ENCODE measurements at regions not wholly inside any gene's neighbourhood (a gene's known extent, or its start where the extent isn't known, plus 50 kb on each side); places are given as distances from the start of the nearest gene placed in this dataset.

DNA sequence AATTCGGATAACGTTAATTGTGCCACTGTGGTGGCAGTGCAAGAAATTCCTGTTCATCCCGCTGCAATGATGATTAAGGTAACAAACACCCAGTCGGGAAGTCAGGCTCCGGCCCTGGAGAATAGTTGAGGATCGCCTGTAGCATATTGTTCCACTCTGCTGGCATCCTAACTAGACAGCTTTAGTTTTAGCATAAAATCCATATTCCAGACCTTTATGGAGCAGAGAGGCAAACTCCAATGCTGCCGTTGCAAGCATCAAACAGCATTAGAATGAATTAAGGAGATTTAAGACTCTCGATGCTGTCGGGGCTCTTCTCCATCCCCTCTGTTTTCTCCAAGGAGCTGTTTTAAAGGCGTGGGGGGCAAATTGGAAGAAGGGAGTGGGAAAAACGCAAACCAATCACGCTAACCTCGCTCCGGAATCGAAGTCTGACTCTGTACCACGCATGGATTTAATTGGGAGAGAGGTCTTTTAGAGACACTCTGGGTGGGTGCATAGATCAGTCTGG, 660.4 kb downstream of the VRK1 start:
- Histone ChIP-seq H3K4me3 (no peak overlapping the region), H3K4me1 (peaks cover 7% of the 10 kb centered on the region; the same call in 1 of the 2 replicates), H3K4me2 (no peak overlapping the region), H3K9me3 (peaks cover 7% of the 10 kb centered on the region), H3K27ac (no peak overlapping the region), H3K36me3 (no peaks in the 10 kb centered on the region), H3K27me3 (no peaks in the 10 kb centered on the region), H3K9ac (no peak overlapping the region), H4K20me1 (no peaks in the 10 kb centered on the region)
- TF ChIP-seq Cebpa-rat (IDR thresholded peaks at IDR 0.05), result no peak

DNA sequence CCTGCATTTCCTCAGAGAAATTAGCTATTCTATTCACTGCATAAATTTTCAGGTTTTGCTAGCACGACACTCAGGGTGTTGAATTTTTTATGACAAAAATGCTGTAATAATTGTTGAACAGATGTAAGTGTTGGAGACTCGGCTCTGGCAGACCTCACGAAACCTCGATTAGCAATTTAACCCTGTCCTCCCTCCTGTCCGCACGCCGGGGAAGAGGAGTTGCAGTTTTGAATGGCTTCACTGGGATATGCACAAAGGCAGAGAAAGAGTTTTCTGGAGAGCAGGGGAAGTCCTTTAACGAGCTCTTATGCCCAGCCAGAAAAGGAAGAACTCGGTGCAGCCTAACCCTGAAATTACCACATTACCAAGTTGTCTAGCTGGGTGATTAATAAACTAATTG, 661.1 kb downstream of the VRK1 start:
- Histone ChIP-seq H3K36me3 (no peaks in the 10 kb centered on the region), H3K27me3 (no peaks in the 10 kb centered on the region), H3K4me2 (no peak overlapping the region), H3K27ac (no peak overlapping the region), H3K4me1 (peaks cover 7% of the 10 kb centered on the region; the same call in 1 of the 2 replicates), H3K9ac (no peak overlapping the region), H4K20me1 (no peaks in the 10 kb centered on the region), H3K4me3 (no peak overlapping the region), H3K9me3 (peaks cover 7% of the 10 kb centered on the region)
- TF ChIP-seq Cebpa-rat (IDR thresholded peaks at IDR 0.05), result no peak

DNA sequence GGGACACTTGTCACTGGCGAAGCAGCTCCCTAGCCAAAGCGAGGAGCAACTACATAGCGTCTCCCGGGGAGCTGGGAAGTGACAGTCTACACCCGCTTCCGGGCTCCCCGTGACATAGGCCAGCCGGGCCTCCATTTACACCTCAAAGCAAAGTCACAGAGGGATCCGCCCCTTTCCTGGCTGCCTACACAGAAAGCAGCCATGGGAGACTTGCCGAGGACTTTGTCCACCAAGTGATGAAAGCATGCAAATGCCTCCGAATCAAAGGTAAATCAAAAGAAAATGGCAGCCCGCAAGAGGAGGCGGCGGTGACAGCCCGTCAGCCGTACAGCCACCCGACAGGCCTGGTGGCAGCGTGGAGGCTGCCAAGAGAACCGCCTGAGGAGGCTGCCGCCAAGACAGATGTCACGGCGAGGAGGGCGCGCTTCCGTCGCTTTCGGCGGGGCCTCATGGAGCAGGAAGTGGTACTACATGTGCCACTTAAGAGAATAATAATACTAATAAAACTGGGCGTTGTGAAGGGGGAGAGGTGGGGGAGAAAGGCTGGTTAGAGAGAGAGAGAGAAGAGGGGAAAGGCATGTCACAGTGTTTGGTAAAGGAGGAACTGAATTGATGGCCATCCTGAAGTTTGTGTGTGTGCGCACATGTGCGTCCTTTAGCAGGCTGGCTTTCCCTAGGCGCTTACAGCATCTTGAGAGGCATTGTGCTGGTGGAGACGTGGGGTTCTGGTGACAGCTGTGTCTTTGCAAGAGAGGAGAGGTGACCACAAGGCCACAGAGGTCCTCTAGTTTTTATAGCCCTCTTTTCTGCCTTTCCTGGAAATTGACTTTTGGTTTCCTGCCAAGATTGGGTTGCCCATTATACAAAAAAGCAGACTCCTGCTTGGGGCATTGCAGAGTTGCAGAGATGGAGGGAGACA, 661.7 kb downstream of the VRK1 start:
- Histone ChIP-seq H3K27ac (no peak overlapping the region), H3K27me3 (no peaks in the 10 kb centered on the region), H3K9ac (no peak overlapping the region), H3K9me3 (peaks cover 7% of the 10 kb centered on the region), H4K20me1 (no peaks in the 10 kb centered on the region), H3K4me3 (no peak overlapping the region), H3K4me2 (peak overlapping the region; percentile 20; the same call in 1 of the 2 replicates), H3K4me1 (peaks cover 7% of the 10 kb centered on the region; the same call in 1 of the 2 replicates), H3K36me3 (no peaks in the 10 kb centered on the region)
- no peak for TF ChIP-seq Cebpa-rat (IDR thresholded peaks at IDR 0.05)

GRCh38 chr14:97462081-97462480, 664.9 kb downstream of the VRK1 start:
- TF ChIP-seq Cebpa-rat (IDR thresholded peaks at IDR 0.05), result no peak
- H3K4me1 ChIP-seq, result peaks cover 7% of the 10 kb centered on the region; the same call in 1 of the 2 replicates
- no peaks in the 10 kb centered on the region for H4K20me1 ChIP-seq
- no peaks in the 10 kb centered on the region for H3K36me3 ChIP-seq
- no peaks in the 10 kb centered on the region for H3K27me3 ChIP-seq
- H3K4me3 ChIP-seq, result no peak overlapping the region
- no peak overlapping the region for H3K9ac ChIP-seq
- no peak overlapping the region for H3K4me2 ChIP-seq
- H3K27ac ChIP-seq, result no peak overlapping the region
- peaks cover 7% of the 10 kb centered on the region for H3K9me3 ChIP-seq

GRCh38 chr14:97468220-97468619, 671.0 kb downstream of the VRK1 start:
- H3K9me3 ChIP-seq, result no peaks in the 10 kb centered on the region
- H3K27ac ChIP-seq, result no peak overlapping the region
- no peak for TF ChIP-seq Cebpa-rat (IDR thresholded peaks at IDR 0.05)
- H4K20me1 ChIP-seq, result no peaks in the 10 kb centered on the region
- H3K4me1 ChIP-seq, result no peaks in the 10 kb centered on the region
- no peak overlapping the region for H3K9ac ChIP-seq
- H3K36me3 ChIP-seq, result no peaks in the 10 kb centered on the region
- no peaks in the 10 kb centered on the region for H3K27me3 ChIP-seq
- no peak overlapping the region for H3K4me2 ChIP-seq
- H3K4me3 ChIP-seq, result no peak overlapping the region

- Histone ChIP-seq H3K27me3 (no peaks in the 10 kb centered on the region), H3K36me3 (no peaks in the 10 kb centered on the region), H3K4me3 (no peak overlapping the region), H3K9me3 (no peaks in the 10 kb centered on the region), H3K4me1 (no peaks in the 10 kb centered on the region), H4K20me1 (no peaks in the 10 kb centered on the region), H3K27ac (no peak overlapping the region), H3K4me2 (no peak overlapping the region), H3K9ac (no peak overlapping the region)
- no peak for TF ChIP-seq Cebpa-rat (IDR thresholded peaks at IDR 0.05)
Measured at GRCh38 chr14:97477353-97477752, 680.2 kb downstream of the VRK1 start.

DNA sequence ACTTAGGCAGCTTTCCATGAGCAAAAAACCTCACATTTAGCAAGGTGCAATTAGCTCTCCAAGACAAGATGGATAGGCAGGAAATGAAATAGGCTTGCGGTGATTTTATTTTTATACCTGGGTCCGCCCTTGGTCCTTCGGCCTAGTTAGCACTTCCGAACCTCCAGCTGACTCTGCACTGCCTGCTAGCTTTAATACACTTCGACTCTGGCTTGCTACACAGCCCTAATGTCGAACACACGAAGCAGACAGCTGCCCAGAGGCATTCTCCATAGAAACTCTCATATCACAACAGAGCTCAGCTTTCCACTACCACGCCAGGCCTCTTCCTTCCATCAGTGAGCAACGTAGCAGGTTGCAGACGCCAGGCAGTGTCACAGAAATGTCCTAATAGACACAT, 688.0 kb downstream of the VRK1 start:
- no peaks in the 10 kb centered on the region for H3K36me3 ChIP-seq
- H3K4me2 ChIP-seq, result no peak overlapping the region
- no peaks in the 10 kb centered on the region for H3K27me3 ChIP-seq
- no peaks in the 10 kb centered on the region for H3K4me1 ChIP-seq
- no peaks in the 10 kb centered on the region for H4K20me1 ChIP-seq
- no peak overlapping the region for H3K9ac ChIP-seq
- H3K27ac ChIP-seq, result no peak overlapping the region
- no peak for TF ChIP-seq Cebpa-rat (IDR thresholded peaks at IDR 0.05)
- H3K9me3 ChIP-seq, result no peaks in the 10 kb centered on the region
- no peak overlapping the region for H3K4me3 ChIP-seq

DNA sequence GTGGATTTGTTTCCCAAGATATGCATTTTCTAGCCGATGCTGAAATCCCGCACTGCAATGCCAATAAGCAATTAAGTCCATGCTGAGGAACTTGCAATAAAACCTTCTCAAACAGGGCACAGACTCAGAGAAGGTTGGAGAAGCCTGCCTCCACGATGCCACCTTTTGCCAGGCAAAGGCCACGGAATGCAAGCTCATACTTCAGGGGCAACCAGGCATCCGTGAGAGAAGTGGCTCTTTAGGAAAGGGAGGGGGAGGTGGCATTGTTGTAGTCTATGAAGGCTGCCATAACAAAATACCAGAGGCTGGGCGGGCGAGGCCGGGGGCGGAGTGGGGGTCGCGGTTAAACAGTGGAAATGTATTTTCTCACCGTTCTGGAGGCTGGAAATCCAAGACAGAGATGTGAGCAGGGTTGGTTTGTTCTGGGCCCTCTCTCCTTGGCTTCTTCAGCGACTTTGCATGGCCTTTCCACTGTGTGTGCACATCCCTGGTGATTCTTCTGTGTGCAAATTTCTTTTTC, 689.5 kb downstream of the VRK1 start:
- Histone ChIP-seq H3K4me3 (no peak overlapping the region), H3K4me1 (no peaks in the 10 kb centered on the region), H3K27me3 (no peaks in the 10 kb centered on the region), H3K27ac (no peak overlapping the region), H3K9ac (no peak overlapping the region), H4K20me1 (no peaks in the 10 kb centered on the region), H3K9me3 (no peaks in the 10 kb centered on the region), H3K4me2 (no peak overlapping the region), H3K36me3 (no peaks in the 10 kb centered on the region)
- TF ChIP-seq Cebpa-rat (IDR thresholded peaks at IDR 0.05), result no peak

DNA sequence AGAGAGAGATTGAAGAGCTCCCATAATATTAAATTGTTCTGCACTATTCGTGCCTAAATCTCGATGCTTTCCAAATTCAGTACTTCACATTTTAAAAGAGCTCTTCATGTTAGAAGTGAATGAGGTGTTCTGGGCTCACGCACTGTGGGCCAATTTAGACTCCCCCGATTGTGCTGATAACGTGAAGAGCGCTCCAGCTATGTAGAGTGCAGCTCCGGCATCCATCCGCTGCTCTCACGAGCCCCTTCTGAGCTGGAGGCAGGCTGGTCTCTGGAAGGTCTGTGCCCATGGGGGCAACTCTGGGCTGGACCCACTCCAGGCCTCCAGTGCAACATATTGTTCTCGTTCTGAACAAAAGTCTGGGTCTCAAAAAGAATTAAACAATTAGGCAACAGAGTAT, 692.6 kb downstream of the VRK1 start:
- Histone ChIP-seq H3K27ac (no peak overlapping the region), H3K9ac (no peak overlapping the region), H3K4me3 (no peak overlapping the region), H4K20me1 (no peaks in the 10 kb centered on the region), H3K36me3 (no peaks in the 10 kb centered on the region), H3K9me3 (peaks cover 22% of the 10 kb centered on the region), H3K27me3 (no peaks in the 10 kb centered on the region), H3K4me1 (no peaks in the 10 kb centered on the region), H3K4me2 (no peak overlapping the region)
- TF ChIP-seq Cebpa-rat (IDR thresholded peaks at IDR 0.05), result no peak

- no peak for TF ChIP-seq Cebpa-rat (IDR thresholded peaks at IDR 0.05)
- H3K9me3 ChIP-seq, result peaks cover 22% of the 10 kb centered on the region
- no peaks in the 10 kb centered on the region for H3K27me3 ChIP-seq
- H4K20me1 ChIP-seq, result no peaks in the 10 kb centered on the region
- H3K36me3 ChIP-seq, result no peaks in the 10 kb centered on the region
- H3K27ac ChIP-seq, result no peak overlapping the region
- H3K4me1 ChIP-seq, result no peaks in the 10 kb centered on the region
- no peak overlapping the region for H3K9ac ChIP-seq
- H3K4me3 ChIP-seq, result no peak overlapping the region
- no peak overlapping the region for H3K4me2 ChIP-seq
Measured at GRCh38 chr14:97490521-97491070, 693.4 kb downstream of the VRK1 start.

Measured in BLaER1 (cell line).